Sigmoid colon (tissue), 6 donors: ENCODE measurements at regions not wholly inside any gene's neighbourhood (a gene's known extent, or its start where the extent isn't known, plus 50 kb on each side); places are given as distances from the start of the nearest gene placed in this dataset.
A peak's percentile ranks its signal among the peaks of the same experiment; 100 is the strongest.

Experiments
- DNase-seq: peaks from one replicate; pipeline ENCODE4 v3.0.0-alpha.2; 2019
- H3K27ac ChIP-seq, 4 donors: fragments of 200-600 bp; sonication (generic); one replicate each; pipeline ENCODE4 v1.5.1; 2016 to 2019; ENCODE audit warnings: mild to moderate bottlenecking in 1 of 4
- H3K27me3 ChIP-seq, 3 donors: fragments of 200-600 bp; sonication (generic); one replicate each; pipeline ENCODE4 v1.5.1; 2019; ENCODE audit warnings: mild to moderate bottlenecking in 1 of 3
- H3K36me3 ChIP-seq, 4 donors: fragments of 200-600 bp; sonication (generic); one replicate each; pipeline ENCODE4 v1.5.1; 2016 to 2019
- H3K4me1 ChIP-seq, 4 donors: fragments of 200-600 bp; sonication (generic); one replicate each; pipeline ENCODE4 v1.5.1; 2017 to 2019
- H3K4me3 ChIP-seq, 4 donors: fragments of 200-600 bp; sonication (generic); one replicate each; pipeline ENCODE4 v1.5.1; 2017 to 2019; ENCODE audit warnings: mild to moderate bottlenecking in 2 of 4, moderate library complexity in 1 of 4
- H3K9me3 ChIP-seq, 4 donors: fragments of 200-600 bp in 3 of 4; sonication (generic) in 3 of 4; one replicate each; pipeline versions ENCODE4 v1.5.1 to v1.6.1; 2013 to 2019
- EP300 ChIP-seq, 4 donors: sonication (generic); formaldehyde crosslinking; IDR thresholded peaks; one replicate each; pipeline ENCODE4 v1.6.1; 2017; ENCODE audit warnings: antibody characterized with exemption in 4 of 4
- POLR2A ChIP-seq, 2 donors: fragments of 450-650 bp; IDR thresholded peaks; one replicate each; pipeline ENCODE4 v1.6.1; 2016; ENCODE audit warnings: antibody characterized with exemption in 2 of 2, mild to moderate bottlenecking in 2 of 2, moderate library complexity in 2 of 2
- POLR2AphosphoS5 ChIP-seq, 4 donors: sonication (generic); formaldehyde crosslinking; IDR thresholded peaks; one replicate each; pipeline ENCODE4 v1.6.1; 2017; ENCODE audit warnings: antibody characterized with exemption in 4 of 4
- WGBS, 2 donors: extraction: QIAGEN DNeasy Blood & Tissue Kit; methylation state at CpG; one replicate each; pipeline ENCODE4 v1.1.7; 2013; 5-methylcytosine and 5-hydroxymethylcytosine counted together
- intact Hi-C: fragments of 100-400 bp; cut with DNase I; formaldehyde crosslinking; loops from one replicate; pipeline ENCODE4 v1.15.1; 2023
- TF ChIP-seq, protein P1 (sequence below), 4 experiments: fragments of 450-650 bp in 3 of 4; fragments of 200-600 bp in 1 of 4; IDR thresholded peaks; one replicate each; pipeline ENCODE4 v1.5.1; 2016 to 2019; ENCODE audit warnings: antibody characterized with exemption in 4 of 4, mild to moderate bottlenecking in 3 of 4, moderate library complexity in 2 of 4
- donor health status: healthy with polysubstance abuse.
- donor health status: healthy.

DNA sequence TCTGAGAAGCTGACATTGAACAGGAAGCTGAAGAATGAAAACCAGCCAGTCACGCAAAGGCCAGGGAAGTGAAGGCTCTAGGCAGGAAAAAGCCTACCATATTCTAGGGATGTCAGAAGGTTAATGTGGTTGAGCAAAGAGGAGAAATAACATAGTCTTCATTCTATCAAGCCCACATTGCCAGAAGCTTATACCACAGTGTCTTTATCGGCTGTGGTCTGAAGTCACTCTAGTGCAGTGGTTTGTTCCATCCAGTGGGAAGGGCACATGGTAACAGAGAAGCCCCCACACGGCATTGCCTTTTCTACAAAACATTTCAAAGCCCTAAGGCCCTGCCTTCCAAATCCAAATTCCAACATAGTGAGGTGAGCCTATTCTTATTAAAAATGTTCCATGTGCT, 311.3 kb downstream of the TNS1 start:
- DNase-seq: no peak
- 93 to 97% methylated on average over 3 of the region's 3 CpGs for WGBS, 2 donors
- Histone ChIP-seq H3K27me3 (no peaks in the 10 kb centered on the region), H3K36me3 (no peaks in the 10 kb centered on the region), H3K9me3 (no peaks in the 10 kb centered on the region), H3K4me3 (no peak overlapping the region), H3K27ac (peak overlapping the region; percentile 7 to 46 (median 36)), H3K4me1 (peaks cover 0 to 44% (median 21%) of the 10 kb centered on the region in 4 donors)
- TF ChIP-seq, protein P1, sequence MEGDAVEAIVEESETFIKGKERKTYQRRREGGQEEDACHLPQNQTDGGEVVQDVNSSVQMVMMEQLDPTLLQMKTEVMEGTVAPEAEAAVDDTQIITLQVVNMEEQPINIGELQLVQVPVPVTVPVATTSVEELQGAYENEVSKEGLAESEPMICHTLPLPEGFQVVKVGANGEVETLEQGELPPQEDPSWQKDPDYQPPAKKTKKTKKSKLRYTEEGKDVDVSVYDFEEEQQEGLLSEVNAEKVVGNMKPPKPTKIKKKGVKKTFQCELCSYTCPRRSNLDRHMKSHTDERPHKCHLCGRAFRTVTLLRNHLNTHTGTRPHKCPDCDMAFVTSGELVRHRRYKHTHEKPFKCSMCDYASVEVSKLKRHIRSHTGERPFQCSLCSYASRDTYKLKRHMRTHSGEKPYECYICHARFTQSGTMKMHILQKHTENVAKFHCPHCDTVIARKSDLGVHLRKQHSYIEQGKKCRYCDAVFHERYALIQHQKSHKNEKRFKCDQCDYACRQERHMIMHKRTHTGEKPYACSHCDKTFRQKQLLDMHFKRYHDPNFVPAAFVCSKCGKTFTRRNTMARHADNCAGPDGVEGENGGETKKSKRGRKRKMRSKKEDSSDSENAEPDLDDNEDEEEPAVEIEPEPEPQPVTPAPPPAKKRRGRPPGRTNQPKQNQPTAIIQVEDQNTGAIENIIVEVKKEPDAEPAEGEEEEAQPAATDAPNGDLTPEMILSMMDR (IDR thresholded peaks at IDR 0.05): no peak
- TF ChIP-seq EP300 (IDR thresholded peaks at IDR 0.05) (no peak), POLR2A (IDR thresholded peaks at IDR 0.05) (no peak), POLR2AphosphoS5 (IDR thresholded peaks at IDR 0.05) (no peak)
- intact Hi-C loops: no loop called here

DNA sequence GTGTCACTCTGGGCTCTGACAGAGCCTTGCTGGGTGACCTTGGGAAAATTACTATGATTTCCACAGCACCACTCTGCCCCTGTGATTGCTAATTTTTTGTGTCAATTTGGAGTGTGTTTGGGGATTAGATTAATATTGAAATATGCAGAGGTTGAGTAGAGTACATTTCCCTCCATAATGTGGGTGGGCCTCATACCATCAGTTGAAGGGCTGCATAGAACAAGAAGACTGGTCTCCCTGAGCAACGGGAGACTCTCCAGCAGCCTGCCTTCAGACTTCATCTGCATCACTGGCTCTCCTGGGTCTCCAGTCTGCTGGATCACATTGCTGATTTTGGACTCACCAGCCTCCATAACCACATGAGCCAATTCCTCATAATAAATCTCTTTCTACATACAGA, 313.7 kb downstream of the TNS1 start:
- TF ChIP-seq, protein P1 (IDR thresholded peaks at IDR 0.05): no peak
- no peak for TF ChIP-seq POLR2A (IDR thresholded peaks at IDR 0.05)
- TF ChIP-seq EP300 (IDR thresholded peaks at IDR 0.05): no peak
- TF ChIP-seq POLR2AphosphoS5 (IDR thresholded peaks at IDR 0.05): no peak
- H3K27ac ChIP-seq: peak overlapping the region in 1 of 4 donors; percentile 41
- H3K27me3 ChIP-seq: no peaks in the 10 kb centered on the region
- intact Hi-C loops: no loop called here
- 77 to 84% methylated on average over 1 of the region's 1 CpG for WGBS, 2 donors
- peaks cover 0 to 25% (median 14%) of the 10 kb centered on the region in 4 donors for H3K4me1 ChIP-seq
- H3K9me3 ChIP-seq: no peaks in the 10 kb centered on the region
- no peaks in the 10 kb centered on the region for H3K36me3 ChIP-seq
- no peak overlapping the region for H3K4me3 ChIP-seq
- no peak for DNase-seq

DNA sequence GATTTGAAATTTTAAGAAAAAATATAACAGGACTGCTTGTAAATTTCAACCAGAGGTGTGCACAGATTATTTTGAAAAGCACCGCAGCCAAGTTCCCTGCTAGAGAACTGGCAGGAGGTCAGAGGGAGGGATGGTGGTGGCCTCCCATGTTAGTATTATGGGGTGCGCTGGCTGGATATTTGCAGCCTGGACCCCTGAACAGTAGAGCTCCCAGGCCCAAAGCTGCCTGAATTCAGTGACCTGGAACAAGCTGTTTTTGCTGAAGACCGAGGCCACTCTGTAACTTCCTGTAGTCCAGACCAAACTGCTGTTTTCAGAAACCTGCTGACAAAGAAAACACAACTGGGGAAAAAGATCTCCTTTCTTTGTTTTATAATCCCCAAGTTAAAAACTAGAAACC, 314.3 kb downstream of the TNS1 start:
- Histone ChIP-seq H3K27ac (peak overlapping the region in 2 of 4 donors; percentile 27 to 41), H3K4me3 (no peak overlapping the region), H3K9me3 (no peaks in the 10 kb centered on the region), H3K4me1 (peaks cover 0 to 19% (median 14%) of the 10 kb centered on the region in 4 donors), H3K27me3 (no peaks in the 10 kb centered on the region), H3K36me3 (no peaks in the 10 kb centered on the region)
- intact Hi-C loops: no loop called here
- no peak for DNase-seq
- 83% methylated on average over 3 of the region's 3 CpGs for WGBS, 2 donors
- TF ChIP-seq EP300 (IDR thresholded peaks at IDR 0.05) (no peak), POLR2A (IDR thresholded peaks at IDR 0.05) (no peak), POLR2AphosphoS5 (IDR thresholded peaks at IDR 0.05) (no peak)
- TF ChIP-seq, protein P1 (IDR thresholded peaks at IDR 0.05): no peak

DNA sequence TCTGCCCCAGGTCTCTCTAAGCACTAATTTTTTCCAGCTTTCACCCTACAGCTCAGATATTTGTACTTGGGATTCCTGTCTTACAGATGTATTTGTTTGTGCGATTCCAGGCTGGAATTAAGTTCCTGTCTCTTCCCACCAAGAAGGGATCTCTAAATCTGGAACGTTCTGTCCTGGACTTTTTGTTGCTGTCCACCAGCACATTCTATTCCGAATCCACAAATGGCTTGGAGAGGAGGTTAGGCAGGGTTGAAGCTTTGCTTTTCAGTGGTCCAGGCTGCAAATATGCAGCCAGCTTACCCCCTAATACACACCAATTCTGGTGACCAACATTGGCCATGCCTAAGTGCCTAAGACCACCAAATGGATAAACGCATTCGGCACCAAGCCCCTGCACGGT, 315.0 kb downstream of the TNS1 start:
- TF ChIP-seq POLR2AphosphoS5 (IDR thresholded peaks at IDR 0.05): peak in 2 of 4 donors; percentile 20 to 47
- TF ChIP-seq POLR2A (IDR thresholded peaks at IDR 0.05): no peak
- peak in 2 of 4 donors; percentile 56 to 84 for TF ChIP-seq EP300 (IDR thresholded peaks at IDR 0.05)
- no peaks in the 10 kb centered on the region for H3K36me3 ChIP-seq
- H3K27ac ChIP-seq: peak overlapping the region in 2 of 4 donors; percentile 27 to 41
- intact Hi-C loops: no loop called here
- no peak for DNase-seq
- no peak overlapping the region for H3K4me3 ChIP-seq
- WGBS, 2 donors: 80 to 87% methylated on average over 6 of the region's 6 CpGs
- H3K4me1 ChIP-seq: peaks cover 0 to 17% (median 13%) of the 10 kb centered on the region in 4 donors
- H3K9me3 ChIP-seq: no peaks in the 10 kb centered on the region
- H3K27me3 ChIP-seq: no peaks in the 10 kb centered on the region

DNA sequence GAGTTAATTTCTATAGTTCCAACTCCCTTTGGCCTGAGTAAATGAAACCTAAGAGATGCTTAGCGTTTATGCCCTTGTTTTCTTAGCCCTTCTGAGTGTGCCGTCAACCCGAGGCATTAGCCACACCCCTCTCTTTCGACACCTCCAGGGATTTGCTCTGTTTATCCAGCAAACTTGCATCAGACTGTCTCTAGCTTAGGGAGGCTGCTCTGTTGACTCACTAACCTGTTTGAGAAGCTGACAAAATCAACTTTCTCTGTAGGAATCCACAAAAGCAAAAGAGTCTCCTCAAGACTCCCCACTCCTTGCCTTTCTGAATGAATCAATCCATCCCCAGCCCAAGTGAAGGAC, 317.6 kb downstream of the TNS1 start:
- H3K27me3 ChIP-seq: no peaks in the 10 kb centered on the region
- no peaks in the 10 kb centered on the region for H3K9me3 ChIP-seq
- H3K4me1 ChIP-seq: peaks cover 0 to 5% (median 0%) of the 10 kb centered on the region in 4 donors
- intact Hi-C loops: no loop called here
- H3K36me3 ChIP-seq: no peaks in the 10 kb centered on the region
- DNase-seq: peak; percentile 77
- WGBS, 2 donors: 8 to 37% methylated on average over 4 of the region's 4 CpGs
- peak overlapping the region in 2 of 4 donors; percentile 10 to 63 for H3K27ac ChIP-seq
- TF ChIP-seq POLR2A (IDR thresholded peaks at IDR 0.05): no peak
- TF ChIP-seq EP300 (IDR thresholded peaks at IDR 0.05): no peak
- peak in 2 of 4 donors; percentile 18 to 23 for TF ChIP-seq POLR2AphosphoS5 (IDR thresholded peaks at IDR 0.05)
- TF ChIP-seq, protein P1 (IDR thresholded peaks at IDR 0.05): no peak
- H3K4me3 ChIP-seq: no peak overlapping the region
